HG02588 (cell line): ENCODE measurements at regions not wholly inside any gene's neighbourhood (a gene's known extent, or its start where the extent isn't known, plus 50 kb on each side); places are given as distances from the start of the nearest gene placed in this dataset.

Source experiments
- ATAC-seq: cut with Tn5 transposase; IDR thresholded peaks from one replicate; pipeline ENCODE4 v1.9.1; 2021; ENCODE audit warnings: mild to moderate bottlenecking, moderate library complexity; ENCODE audit not compliant: unreplicated experiment

- no peak for ATAC-seq
Observed at GRCh38 chr1:34597877-34598514, 156.9 kb upstream of the GJB5 start.

GRCh38 chr1:34602907-34603306, 151.9 kb upstream of the GJB5 start:
- ATAC-seq, result no peak

GRCh38 chr1:34603594-34603993, 151.3 kb upstream of the GJB5 start:
- no peak for ATAC-seq

- ATAC-seq, result no peak
Observed at GRCh38 chr1:34606504-34606903, 148.3 kb upstream of the GJB5 start.

GRCh38 chr1:34610063-34610462, 144.8 kb upstream of the GJB5 start:
- no peak for ATAC-seq

GRCh38 chr1:34611571-34611970, 143.3 kb upstream of the GJB5 start:
- ATAC-seq, result no peak

GRCh38 chr1:34612091-34612827, 142.6 kb upstream of the GJB5 start:
- no peak for ATAC-seq

GRCh38 chr1:34617321-34618118, 137.3 kb upstream of the GJB5 start:
- no peak for ATAC-seq

GRCh38 chr1:34618381-34618780, 136.5 kb upstream of the GJB5 start:
- no peak for ATAC-seq

GRCh38 chr1:34619256-34619655, 135.6 kb upstream of the GJB5 start:
- ATAC-seq, result no peak

GRCh38 chr1:34621916-34622315, 132.9 kb upstream of the GJB5 start:
- no peak for ATAC-seq

GRCh38 chr1:34625521-34626015, 129.3 kb upstream of the GJB5 start:
- no peak for ATAC-seq

GRCh38 chr1:34627465-34628240, 127.2 kb upstream of the GJB5 start:
- ATAC-seq, result no peak

GRCh38 chr1:34631126-34631525, 123.7 kb upstream of the GJB5 start:
- no peak for ATAC-seq

GRCh38 chr1:34639701-34640100, 115.1 kb upstream of the GJB5 start:
- no peak for ATAC-seq

- no peak for ATAC-seq
Observed at GRCh38 chr1:34640654-34641401, 114.0 kb upstream of the GJB5 start.

GRCh38 chr1:34642679-34643078, 112.2 kb upstream of the GJB5 start:
- ATAC-seq, result no peak

- no peak for ATAC-seq
Observed at GRCh38 chr1:34645109-34645688, 109.6 kb upstream of the GJB5 start.

- no peak for ATAC-seq
Observed at GRCh38 chr1:34645919-34646318, 108.9 kb upstream of the GJB5 start.

- no peak for ATAC-seq
Observed at GRCh38 chr1:34648501-34648900, 106.3 kb upstream of the GJB5 start.
